ENCODE measurements at regions not wholly inside any gene's neighbourhood (a gene's known extent, or its start where the extent isn't known, plus 50 kb on each side); places are given as distances from the start of the nearest gene placed in this dataset.
"Not testable (repeated sequence)": the region's sequence is repeated elsewhere in the genome, so short reads cannot be mapped to it uniquely, and the experiment has no call there.

GRCh38 chr1:223038288-223039006 is 104.6 kb downstream of the TLR5 start:
- H3K27ac Mint-ChIP-seq, result no peak overlapping the region

DNA sequence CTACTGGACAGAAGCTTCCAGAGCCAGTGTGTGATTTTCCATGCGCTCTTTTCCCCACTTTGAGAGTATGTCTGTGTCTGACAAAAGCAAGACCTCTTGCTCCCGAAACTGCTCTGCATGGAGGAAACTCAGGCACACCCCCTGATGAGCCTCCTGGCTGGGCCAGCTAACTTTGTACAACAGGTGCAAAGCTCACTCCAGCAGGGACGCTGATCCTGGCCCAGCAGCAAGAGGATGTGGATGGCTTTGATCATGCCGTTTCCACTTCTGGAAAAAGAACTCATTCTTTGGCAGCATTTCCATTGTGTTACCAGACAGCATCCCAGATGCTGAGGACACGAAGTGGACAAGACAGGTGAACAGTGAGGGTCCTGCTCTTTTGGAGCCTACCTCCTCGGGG is 103.1 kb downstream of the TLR5 start:
- ATAC-seq (no peak), DNase-seq (ENCODE audit: low spot score in 2 of 2) (no peak)
- no peaks in the 10 kb centered on the region for H3K9me3 Mint-ChIP-seq
- H3K27ac Mint-ChIP-seq, result no peak overlapping the region
- H3K36me3 Mint-ChIP-seq, result no peaks in the 10 kb centered on the region

More at GRCh38 chr1:223038288-223039006, 104.6 kb downstream of the TLR5 start:
- Mint-ChIP-seq H3K9me3 (no peaks in the 10 kb centered on the region), H3K36me3 (no peaks in the 10 kb centered on the region)
- DNase-seq (ENCODE audit: low spot score in 2 of 2) (no peak), ATAC-seq (no peak)

GRCh38 chr1:223041481-223041880 is 101.6 kb downstream of the TLR5 start:
- H3K36me3 Mint-ChIP-seq, result no peaks in the 10 kb centered on the region
- no peak overlapping the region for H3K27ac Mint-ChIP-seq
- no peak for DNase-seq (ENCODE audit: low spot score in 2 of 2)

GRCh38 chr1:223045164-223045957 is 97.7 kb downstream of the TLR5 start:
- H3K27ac Mint-ChIP-seq, result no peak overlapping the region
- H3K36me3 Mint-ChIP-seq, result no peaks in the 10 kb centered on the region
- DNase-seq (ENCODE audit: low spot score in 2 of 2) (no peak), ATAC-seq (no peak)
- peaks cover 8 to 13% of the 10 kb centered on the region in 2 donors for H3K9me3 Mint-ChIP-seq

More at GRCh38 chr1:223041481-223041880, 101.6 kb downstream of the TLR5 start:
- H3K9me3 Mint-ChIP-seq, result peaks cover 4 to 7% of the 10 kb centered on the region in 2 donors
- no peak for ATAC-seq

DNA sequence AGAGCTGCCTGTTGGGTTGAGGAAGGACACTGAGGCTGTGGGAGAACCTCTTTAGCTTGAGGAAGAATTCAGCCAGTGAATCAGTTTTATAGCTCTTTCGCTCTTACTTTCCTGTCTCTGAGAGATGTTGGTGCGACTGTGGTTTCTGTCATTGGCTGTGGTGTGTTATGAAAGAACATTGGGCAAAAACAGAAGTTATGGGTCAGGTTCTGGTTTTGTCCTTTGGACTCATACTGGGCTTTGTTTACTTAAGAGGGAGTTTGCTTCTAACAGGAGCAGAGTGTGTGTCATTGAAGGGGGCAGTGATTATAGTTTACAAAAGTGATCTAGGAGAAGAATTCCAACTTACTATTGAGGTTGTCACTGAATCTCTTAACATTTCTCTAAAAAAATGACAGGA is 97.0 kb downstream of the TLR5 start:
- Mint-ChIP-seq H3K9me3 (peaks cover 8 to 13% of the 10 kb centered on the region in 2 donors), H3K36me3 (no peaks in the 10 kb centered on the region), H3K27ac (no peak overlapping the region)
- ATAC-seq (no peak), DNase-seq (ENCODE audit: low spot score in 2 of 2) (no peak)

GRCh38 chr1:223046463-223046862 is 96.6 kb downstream of the TLR5 start:
- not testable (repeated sequence) for H3K36me3 Mint-ChIP-seq; H3K27ac Mint-ChIP-seq; ATAC-seq; DNase-seq (ENCODE audit: low spot score in 2 of 2)
- H3K9me3 Mint-ChIP-seq, result peaks cover 8 to 13% of the 10 kb centered on the region in 2 donors

GRCh38 chr1:223048026-223048425 is 95.0 kb downstream of the TLR5 start:
- Mint-ChIP-seq H3K36me3 (no peaks in the 10 kb centered on the region), H3K9me3 (peaks cover 8 to 13% of the 10 kb centered on the region in 2 donors), H3K27ac (no peak overlapping the region)
- no peak for DNase-seq (ENCODE audit: low spot score in 2 of 2)
- no peak for ATAC-seq

DNA sequence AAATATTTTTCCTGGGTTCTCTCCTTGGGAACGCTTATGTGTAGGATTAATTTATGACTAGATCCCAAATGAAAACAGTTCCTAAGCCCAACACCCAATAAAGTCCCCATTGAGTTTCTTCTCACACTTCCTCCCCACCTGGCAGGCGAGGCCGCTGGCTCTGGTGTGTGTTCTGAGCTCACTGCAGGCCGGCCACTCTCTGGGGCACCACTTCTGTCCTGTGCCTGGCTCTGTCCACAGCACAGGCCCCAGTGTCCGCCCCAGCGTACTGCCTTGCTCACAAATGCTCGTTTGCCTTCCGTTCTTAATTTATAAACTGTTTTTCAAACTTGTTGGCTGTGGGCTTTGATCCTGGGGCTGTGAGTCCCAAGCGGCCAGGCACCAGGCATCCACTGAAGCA is 90.6 kb downstream of the TLR5 start:
- no peak for ATAC-seq
- no peaks in the 10 kb centered on the region for H3K9me3 Mint-ChIP-seq
- H3K27ac Mint-ChIP-seq, result no peak overlapping the region
- no peaks in the 10 kb centered on the region for H3K36me3 Mint-ChIP-seq
- no peak for DNase-seq (ENCODE audit: low spot score in 2 of 2)

DNA sequence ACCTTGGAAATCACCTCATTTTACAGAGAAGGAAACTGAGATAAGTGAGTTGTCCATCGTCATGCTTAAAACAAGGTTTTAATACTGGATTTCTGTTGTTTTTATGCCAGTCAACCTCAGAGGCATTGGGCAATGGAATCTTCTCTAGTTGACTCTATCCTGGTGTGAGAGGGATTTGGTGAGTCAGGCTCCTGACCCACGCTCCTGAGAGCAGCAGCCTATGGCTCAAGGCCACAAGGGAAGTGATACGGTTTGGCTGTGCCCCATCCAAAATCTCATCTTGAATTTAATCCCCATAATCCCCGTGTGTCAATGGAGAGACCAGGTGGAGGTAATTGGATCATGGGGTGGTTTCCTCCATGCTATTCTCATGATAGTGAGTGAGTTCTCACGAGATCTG is 90.1 kb downstream of the TLR5 start:
- ATAC-seq (no peak), DNase-seq (ENCODE audit: low spot score in 2 of 2) (no peak)
- Mint-ChIP-seq H3K36me3 (no peaks in the 10 kb centered on the region), H3K9me3 (no peaks in the 10 kb centered on the region), H3K27ac (no peak overlapping the region)

DNA sequence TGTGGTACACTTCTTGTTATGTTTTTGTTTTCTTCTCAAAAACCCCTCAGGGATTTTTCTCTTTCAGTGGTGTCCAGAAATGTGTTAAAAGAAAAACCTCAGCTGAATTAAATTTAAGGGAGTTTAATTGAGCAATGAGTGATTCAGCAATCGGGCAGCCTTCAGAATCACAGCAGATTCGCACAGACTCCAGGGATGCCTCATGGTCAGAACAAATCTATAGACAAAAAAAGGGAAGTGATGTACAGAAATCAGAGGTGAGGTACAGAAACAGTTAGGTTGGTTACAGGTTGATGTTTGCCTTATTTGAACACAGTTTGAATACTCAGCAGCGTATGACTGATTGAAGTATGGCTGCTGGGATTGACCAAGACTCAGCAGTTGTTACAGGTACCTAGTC is 86.2 kb downstream of the TLR5 start:
- H3K36me3 Mint-ChIP-seq, result no peaks in the 10 kb centered on the region
- no peaks in the 10 kb centered on the region for H3K9me3 Mint-ChIP-seq
- DNase-seq (ENCODE audit: low spot score in 2 of 2), result no peak
- ATAC-seq, result no peak
- no peak overlapping the region for H3K27ac Mint-ChIP-seq

DNA sequence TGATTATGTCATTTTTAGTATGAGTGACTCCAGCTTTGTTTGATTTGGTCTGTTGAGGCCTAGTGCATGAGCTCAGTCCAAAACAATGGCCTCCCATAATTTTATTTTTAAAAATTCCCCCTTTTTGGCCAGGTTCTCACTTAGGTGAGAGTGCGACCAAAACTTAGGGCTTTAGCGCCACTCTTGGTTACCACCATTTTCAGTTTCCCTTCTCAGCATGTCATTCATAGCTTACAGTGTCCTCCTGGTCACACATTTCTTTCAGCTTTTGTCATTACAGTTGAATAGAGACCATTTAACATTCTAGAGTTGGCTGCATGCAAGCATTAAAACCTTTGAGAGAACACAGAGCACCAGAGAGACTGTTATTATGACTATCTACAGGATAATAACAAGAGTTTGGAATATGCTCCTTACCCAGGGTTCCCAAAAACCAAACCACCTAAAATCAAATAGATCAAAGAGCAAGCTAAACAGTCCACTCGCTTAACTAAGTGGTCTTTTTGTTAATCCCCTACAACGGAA is 85.4 kb downstream of the TLR5 start:
- DNase-seq (ENCODE audit: low spot score in 2 of 2) (no peak), ATAC-seq (no peak)
- no peaks in the 10 kb centered on the region for H3K36me3 Mint-ChIP-seq
- H3K9me3 Mint-ChIP-seq, result no peaks in the 10 kb centered on the region
- H3K27ac Mint-ChIP-seq, result no peak overlapping the region

Measured in activated naive CD4-positive, alpha-beta T cell treated with anti-CD3 and anti-CD28 coated beads, Interleukin-2, amount 50 U/mL, for 72 hours (primary cell).